ENCODE measurements at regions not wholly inside any gene's neighbourhood (a gene's known extent, or its start where the extent isn't known, plus 50 kb on each side); places are given as distances from the start of the nearest gene placed in this dataset.

DNA sequence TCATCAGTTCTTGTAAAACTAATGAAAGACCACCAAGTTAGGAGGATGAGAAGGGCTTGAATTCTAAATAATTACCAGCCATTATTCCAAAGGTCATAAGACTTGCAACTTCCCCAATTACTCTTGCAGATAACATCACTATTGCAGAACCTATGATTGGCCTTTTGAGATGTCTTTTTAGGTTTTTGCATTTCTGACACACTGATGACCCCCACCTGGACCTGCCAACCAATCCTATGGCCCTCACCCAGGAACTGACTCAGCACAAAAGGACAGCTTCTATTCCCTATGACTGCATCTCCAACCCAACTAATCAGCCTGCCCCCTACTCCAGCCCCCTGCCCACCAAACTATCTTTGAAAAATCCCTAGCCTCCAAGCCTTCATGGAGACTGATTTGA is 111.5 kb upstream of the COPS8 start:
- DNase-seq (ENCODE audit: low read depth), result no peak

DNA sequence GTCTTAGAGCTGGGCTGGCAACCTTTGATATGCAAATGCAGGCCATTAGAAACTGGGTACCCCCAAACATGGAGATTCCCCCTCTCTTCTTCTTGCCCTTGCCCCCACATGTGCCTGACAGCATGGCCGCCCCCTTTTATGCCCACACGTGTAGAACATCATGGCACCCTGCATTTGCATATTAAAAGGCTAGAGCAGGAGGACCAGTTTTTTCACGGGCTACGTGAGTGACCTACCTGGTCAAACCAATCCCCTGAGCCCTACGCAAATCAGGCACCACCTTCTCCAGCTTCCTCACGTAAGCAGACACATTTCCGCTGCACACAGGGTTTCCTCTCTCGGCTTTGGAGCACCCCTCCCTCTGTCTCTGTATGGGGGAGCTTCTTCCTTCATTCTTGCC is 110.9 kb upstream of the COPS8 start:
- DNase-seq (ENCODE audit: low read depth), result no peak

DNA sequence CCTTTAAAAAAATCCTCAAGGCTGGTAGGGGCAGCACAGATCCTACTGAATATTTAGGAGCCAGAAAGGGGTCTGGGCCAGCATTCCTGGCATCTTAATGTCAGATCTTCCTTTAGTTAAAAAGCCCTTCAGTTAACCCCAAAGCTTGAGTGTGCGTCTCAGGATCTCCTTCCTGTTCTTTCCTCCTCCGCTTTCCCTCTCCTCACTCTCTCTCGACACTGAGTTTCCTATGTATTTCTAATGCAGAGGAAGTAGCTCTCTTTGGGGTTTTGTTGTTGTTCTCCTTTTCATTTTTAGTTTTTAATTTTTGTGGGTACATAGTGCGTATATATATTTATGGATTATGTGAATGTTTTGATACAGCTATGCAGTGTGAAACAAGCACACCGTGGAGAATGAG is 109.9 kb upstream of the COPS8 start:
- DNase-seq (ENCODE audit: low read depth), result no peak

GRCh38 chr2:236976266-236977062 is 109.2 kb upstream of the COPS8 start:
- DNase-seq (ENCODE audit: low read depth), result no peak

DNA sequence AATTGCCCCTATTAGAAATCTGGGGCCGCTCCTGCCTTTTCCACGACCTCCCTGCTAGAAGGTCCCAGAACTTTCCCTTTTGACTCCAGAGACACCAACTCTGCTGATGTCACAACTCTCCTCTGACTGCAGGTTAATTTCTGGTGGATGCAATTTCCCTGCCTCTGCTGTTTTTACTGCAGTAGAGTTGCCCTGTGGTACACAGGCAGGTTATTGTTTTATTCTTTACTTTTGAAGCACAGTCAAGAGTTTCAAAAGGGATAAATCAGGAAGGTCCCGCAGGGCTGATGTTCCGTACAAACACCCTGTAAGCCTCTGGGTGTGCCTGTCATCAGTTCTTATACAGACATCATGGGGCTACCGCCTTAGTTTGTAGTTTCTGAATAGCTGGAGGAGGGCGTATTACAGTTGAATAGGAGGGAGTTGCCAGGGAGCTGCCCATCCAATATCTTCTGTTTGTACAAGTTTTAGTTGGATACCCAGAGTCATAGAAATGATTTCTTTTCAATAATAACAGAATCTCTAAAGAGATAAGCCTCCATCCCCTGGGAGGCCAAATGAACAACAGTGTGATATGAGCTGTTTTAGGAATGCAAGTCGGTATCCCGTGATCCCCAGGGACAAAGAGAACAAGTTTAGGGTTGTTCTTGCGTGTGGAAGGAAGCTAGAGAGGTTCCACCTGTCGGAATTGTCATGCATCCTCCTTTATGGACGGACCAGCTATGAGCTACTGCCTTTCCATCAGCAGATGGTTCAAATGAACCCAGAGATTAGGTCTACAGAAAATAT is 108.4 kb upstream of the COPS8 start:
- DNase-seq (ENCODE audit: low read depth), result no peak

- DNase-seq (ENCODE audit: low read depth), result no peak
Observed at GRCh38 chr2:236977852-236978398, 107.8 kb upstream of the COPS8 start.

DNA sequence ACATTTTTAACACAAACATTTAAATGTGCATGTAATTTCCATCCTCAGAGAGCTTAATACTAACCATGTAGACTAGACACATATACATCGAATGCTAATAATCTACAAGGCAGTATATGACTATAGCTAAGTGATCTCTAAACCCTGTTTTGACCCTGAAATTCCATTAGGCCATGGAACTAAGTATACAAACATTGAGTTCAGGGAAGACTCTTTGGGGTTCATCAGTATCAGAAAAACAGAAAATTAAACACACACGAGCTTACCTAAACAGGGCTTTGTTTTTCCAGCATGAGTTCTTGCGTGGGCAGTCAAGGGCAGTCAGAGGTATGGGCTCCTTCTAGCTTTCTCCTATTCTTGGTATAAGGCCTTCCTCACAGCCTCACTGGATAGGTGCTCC is 106.0 kb upstream of the COPS8 start:
- DNase-seq (ENCODE audit: low read depth), result no peak

DNA sequence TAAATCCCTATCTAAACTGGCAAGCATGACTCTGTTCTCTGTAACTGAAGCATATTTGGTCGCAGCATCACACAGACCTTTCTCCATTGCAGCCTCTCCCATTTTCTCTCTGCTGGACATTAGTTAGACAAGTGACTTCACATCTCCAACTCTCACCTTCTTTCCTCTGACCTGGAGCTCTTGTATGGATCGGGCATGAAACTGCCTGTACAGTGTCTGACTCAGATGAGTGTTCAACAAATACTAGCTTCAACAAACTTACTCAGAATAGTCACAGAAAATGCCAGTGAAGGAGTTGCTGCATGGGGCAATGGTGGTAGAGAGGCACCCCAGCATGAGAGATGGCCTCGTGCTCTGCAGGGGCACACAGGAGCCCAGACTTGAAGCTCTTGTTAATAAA is 104.7 kb upstream of the COPS8 start:
- DNase-seq (ENCODE audit: low read depth), result no peak

DNA sequence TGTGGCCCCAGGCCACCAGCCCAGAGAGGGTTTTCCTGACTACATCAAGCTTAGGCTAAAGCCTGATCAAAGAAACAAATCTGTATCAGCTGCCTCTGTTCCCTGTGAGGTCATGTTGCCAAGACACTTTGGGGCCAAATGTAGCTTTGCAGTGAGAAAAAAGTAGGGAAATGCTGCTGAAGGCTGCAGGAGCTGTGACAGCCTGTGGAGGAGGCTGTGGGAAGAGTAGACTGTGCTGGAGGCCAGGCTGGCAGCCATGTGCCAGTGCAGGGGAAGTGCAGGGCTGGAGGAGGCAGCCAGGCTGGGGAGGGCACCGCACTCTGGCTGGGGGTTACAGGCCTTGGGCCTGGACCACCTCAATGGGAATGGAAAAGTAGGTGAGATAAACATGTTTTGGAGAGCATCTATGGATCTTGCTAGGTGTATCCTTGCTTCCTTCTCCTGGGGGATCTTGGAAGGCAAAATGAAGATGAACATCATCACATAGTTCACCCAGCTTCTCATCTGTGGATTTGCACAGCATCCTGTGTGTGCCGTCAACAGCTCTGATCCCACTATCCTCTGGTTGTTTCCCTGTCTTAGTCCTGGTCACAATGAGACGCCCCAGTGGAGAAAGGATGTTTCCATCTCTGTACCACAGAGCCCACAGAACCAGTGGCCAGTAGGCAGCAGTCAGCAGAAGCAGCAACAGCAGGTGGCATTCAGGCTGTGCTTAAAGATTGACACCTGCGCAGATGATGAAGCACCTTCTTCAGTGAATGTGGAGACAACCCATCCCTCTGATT is 103.8 kb upstream of the COPS8 start:
- no peak for DNase-seq (ENCODE audit: low read depth)

GRCh38 chr2:236982693-236983455 is 102.8 kb upstream of the COPS8 start:
- no peak for DNase-seq (ENCODE audit: low read depth)

DNA sequence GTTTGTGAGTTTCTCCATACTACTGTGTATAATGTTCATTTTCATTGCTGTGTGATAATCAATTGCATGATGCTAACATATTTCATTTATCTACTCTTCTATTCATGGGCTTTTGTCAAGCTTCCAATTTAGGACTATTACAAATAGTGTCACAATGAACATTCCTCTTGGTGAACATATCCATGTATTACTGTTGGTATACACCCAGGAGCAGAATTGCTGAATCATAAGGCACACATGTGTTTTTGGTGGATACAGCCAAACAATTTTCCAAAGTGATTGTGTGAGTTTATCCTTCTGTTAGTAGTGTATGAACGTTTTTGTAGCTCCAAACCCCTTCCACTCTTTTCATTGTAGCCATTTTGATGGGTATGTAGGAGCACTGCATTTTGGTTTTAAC is 101.6 kb upstream of the COPS8 start:
- DNase-seq (ENCODE audit: low read depth), result no peak

GRCh38 chr2:236985761-236986339 is 99.8 kb upstream of the COPS8 start:
- DNase-seq (ENCODE audit: low read depth), result no peak

DNA sequence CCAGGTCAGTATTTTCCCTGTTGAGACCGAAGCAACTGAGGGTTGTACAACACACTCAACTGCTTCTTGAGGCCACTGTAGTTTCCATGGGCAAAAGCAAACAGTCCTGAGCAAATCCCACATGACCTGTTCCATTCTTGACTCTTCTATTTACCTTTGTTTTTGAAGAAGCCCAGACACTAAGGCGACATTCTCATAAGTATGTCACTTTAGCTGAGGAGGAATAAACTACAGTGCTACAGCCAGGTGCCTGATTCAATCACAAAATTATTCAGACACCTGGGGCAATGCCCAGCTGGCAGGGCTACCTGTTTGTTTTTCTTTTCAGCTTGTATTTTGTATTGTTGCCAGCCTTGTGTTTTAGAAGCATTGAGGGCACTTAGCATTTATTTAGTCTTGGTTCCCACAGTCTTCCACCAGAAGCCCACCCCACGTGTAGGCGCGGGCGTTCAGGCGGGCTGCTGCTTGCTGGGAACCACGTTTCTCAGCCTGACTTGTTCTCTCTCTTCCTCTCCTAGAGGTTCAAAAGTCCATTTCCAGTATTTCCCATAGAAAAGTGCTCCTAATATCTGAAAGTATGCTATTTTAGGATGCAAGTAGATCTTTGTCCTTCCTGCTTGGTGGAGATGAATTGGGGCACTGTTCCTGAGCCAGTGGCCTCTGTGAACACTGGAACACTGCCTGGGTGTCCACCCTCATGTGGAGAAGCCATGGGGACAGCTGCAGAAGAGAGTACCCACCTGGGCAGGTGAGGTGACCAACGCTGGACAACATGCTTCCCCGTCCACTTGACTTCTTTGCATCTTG is 99.0 kb upstream of the COPS8 start:
- DNase-seq (ENCODE audit: low read depth), result no peak

GRCh38 chr2:236988216-236988615 is 97.5 kb upstream of the COPS8 start:
- no peak for DNase-seq (ENCODE audit: low read depth)

DNA sequence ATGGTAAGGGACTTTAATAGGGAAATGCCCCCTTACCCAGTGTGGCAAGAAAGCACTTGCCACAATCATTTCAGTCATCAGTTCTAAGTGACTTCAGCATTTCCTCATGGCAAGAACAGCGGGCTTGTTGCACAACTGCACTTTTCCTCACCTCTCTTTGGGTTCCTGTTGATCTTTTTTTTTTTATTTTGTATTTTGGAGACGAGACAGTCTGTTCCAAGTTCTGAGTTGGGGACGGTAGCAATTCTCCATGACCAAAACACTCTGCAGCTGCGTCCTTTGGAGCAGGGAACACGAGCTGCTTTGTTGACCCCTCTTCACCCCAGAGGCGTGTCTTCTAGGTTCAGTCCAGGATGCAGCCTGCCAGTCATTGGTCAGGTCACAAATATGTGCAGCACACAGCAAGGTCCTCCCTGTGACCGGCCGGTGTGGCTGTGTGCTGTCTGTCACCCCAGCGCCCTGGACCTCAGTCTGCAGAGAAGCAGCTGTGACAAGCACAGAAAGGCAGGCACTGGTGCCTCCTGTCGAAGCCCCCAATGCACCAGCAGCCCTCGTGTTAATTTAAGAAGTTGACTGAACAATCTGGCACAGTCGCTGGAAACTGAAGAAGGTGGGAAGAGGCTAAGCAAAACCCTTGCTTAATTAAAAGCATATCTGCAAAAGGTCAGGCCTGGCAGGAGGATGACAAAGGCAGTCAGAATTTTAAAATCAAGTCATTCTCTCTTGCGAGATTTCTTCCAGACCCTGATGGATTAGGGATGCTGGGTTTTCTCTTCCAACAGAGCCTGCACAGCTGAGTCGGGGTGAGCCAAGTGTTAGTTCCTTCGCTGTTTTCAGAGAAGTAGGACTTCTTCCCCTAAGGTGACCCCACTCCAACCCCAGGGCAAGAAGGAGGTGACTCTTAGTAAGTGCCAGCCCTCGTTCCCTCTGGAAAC is 96.7 kb upstream of the COPS8 start:
- DNase-seq (ENCODE audit: low read depth), result no peak

GRCh38 chr2:236990552-236990951 is 95.1 kb upstream of the COPS8 start:
- DNase-seq (ENCODE audit: low read depth), result no peak

GRCh38 chr2:236991874-236992273 is 93.8 kb upstream of the COPS8 start:
- no peak for DNase-seq (ENCODE audit: low read depth)

GRCh38 chr2:236993286-236993685 is 92.4 kb upstream of the COPS8 start:
- no peak for DNase-seq (ENCODE audit: low read depth)

GRCh38 chr2:236994361-236994760 is 91.3 kb upstream of the COPS8 start:
- DNase-seq (ENCODE audit: low read depth), result no peak
